Spleen (tissue), 11 donors: ENCODE measurements at regions not wholly inside any gene's neighbourhood (a gene's known extent, or its start where the extent isn't known, plus 50 kb on each side); places are given as distances from the start of the nearest gene placed in this dataset.

Experiments used
- DNase-seq: peaks from one replicate; pipeline ENCODE4 v3.0.0-alpha.2; 2020
- H3K27ac ChIP-seq, 8 donors: fragments of 200-600 bp; sonication (generic) in 7 of 8; 1 replicate in 4 of 8; 2 replicates in 4 of 8; pipeline versions ENCODE4 v1.5.0 to v1.8.0; 2016 to 2021; ENCODE audit warnings: inconsistent platforms in 4 of 8, mild to moderate bottlenecking in 4 of 8, moderate library complexity in 1 of 8
- H3K27me3 ChIP-seq, 7 donors: fragments of 200-600 bp; sonication (generic) in 6 of 7; replicated peaks in 1 of 7; 1 replicate in 4 of 7; 2 replicates in 3 of 7; pipeline versions ENCODE4 v1.5.0 to v1.8.0; 2016 to 2021; ENCODE audit warnings: inconsistent platforms in 3 of 7, mild to moderate bottlenecking in 1 of 7
- H3K36me3 ChIP-seq, 6 donors: fragments of 200-600 bp; sonication (generic) in 5 of 6; 1 replicate in 4 of 6; 2 replicates in 2 of 6; pipeline versions ENCODE4 v1.5.0 to v1.8.0; 2016 to 2021; ENCODE audit warnings: inconsistent platforms in 2 of 6
- H3K4me1 ChIP-seq, 6 donors: fragments of 200-600 bp; sonication (generic) in 5 of 6; 1 replicate in 3 of 6; 2 replicates in 3 of 6; pipeline versions ENCODE4 v1.5.0 to v1.8.0; 2016 to 2021; ENCODE audit warnings: inconsistent platforms in 3 of 6
- H3K4me3 ChIP-seq, 8 donors: fragments of 200-600 bp; sonication (generic) in 7 of 8; 1 replicate in 4 of 8; 2 replicates in 4 of 8; pipeline versions ENCODE4 v1.5.0 to v1.8.0; 2016 to 2021; ENCODE audit warnings: inconsistent platforms in 4 of 8, mild to moderate bottlenecking in 4 of 8, moderate library complexity in 2 of 8
- H3K9me3 ChIP-seq, 8 donors: fragments of 200-600 bp; sonication (generic) in 7 of 8; 1 replicate in 4 of 8; 2 replicates in 4 of 8; pipeline versions ENCODE4 v1.5.0 to v1.8.0; 2016 to 2021; ENCODE audit warnings: inconsistent platforms in 4 of 8
- POLR2A ChIP-seq, 3 donors: fragments of 450-650 bp; IDR thresholded peaks; one replicate each; pipeline ENCODE4 v1.5.1; 2017; ENCODE audit warnings: antibody characterized with exemption in 3 of 3, mild to moderate bottlenecking in 1 of 3
- POLR2AphosphoS5 ChIP-seq, 3 donors: sonication (generic); formaldehyde crosslinking; IDR thresholded peaks; one replicate each; pipeline ENCODE4 v1.5.1; 2017; ENCODE audit warnings: antibody characterized with exemption in 3 of 3
- WGBS, 5 donors: extraction: QIAGEN DNeasy Blood & Tissue Kit in 3 of 5; methylation state at CpG; one replicate each; pipeline versions ENCODE4 v1.1.5 to v1.1.7; 2013 to 2018; 5-methylcytosine and 5-hydroxymethylcytosine counted together
- intact Hi-C: fragments of 100-400 bp; cut with DNase I; formaldehyde crosslinking; loops from one replicate; pipeline ENCODE4 v1.15.0; 2023; ENCODE audit warnings: low total_unique reads
- TF ChIP-seq, protein P1 (sequence below), 11 experiments: fragments of 200-600 bp in 7 of 11; fragments of 450-650 bp in 4 of 11; sonication (generic) in 4 of 11; IDR thresholded peaks in 8 of 11; conservative IDR thresholded peaks in 3 of 11; 1 replicate in 7 of 11; 2 replicates in 4 of 11; pipeline versions ENCODE4 v1.4.0 to v1.8.0; 2016 to 2021; ENCODE audit warnings: antibody characterized with exemption in 11 of 11, inconsistent platforms in 4 of 11, mild to moderate bottlenecking in 1 of 11
- donor health status: healthy with polysubstance abuse.
- donor health status: DM: no; HTN: no; CAD: no; lungs with moderate emphysema.
- donor health status: DM: no; HTN: no; CAD: no.
- donor health status: Bipolar disorder and iron deficiency.
- donor health status: healthy.
- donor health status: DM: no; HTN: no; CAD: no.
- donor health status: DM: yes; HTN: yes; CAD: no.

GRCh38 chr16:25628766-25629165, 63.0 kb upstream of the HS3ST4 start:
- Histone ChIP-seq H3K9me3 (peaks cover 0 to 32% (median 14%) of the 10 kb centered on the region in 8 donors), H3K27ac (no peak overlapping the region), H3K4me3 (no peak overlapping the region), H3K4me1 (no peaks in the 10 kb centered on the region), H3K36me3 (no peaks in the 10 kb centered on the region), H3K27me3 (peaks cover 0 to 4% (median 0%) of the 10 kb centered on the region in 7 donors)
- intact Hi-C loops, result no loop called here
- WGBS, 5 donors, result 81 to 88% (median 85%) methylated on average over 2 of the region's 2 CpGs
- DNase-seq, result no peak
- TF ChIP-seq POLR2A (IDR thresholded peaks at IDR 0.05), result no peak
- TF ChIP-seq POLR2AphosphoS5 (IDR thresholded peaks at IDR 0.05), result no peak
- TF ChIP-seq, protein P1, sequence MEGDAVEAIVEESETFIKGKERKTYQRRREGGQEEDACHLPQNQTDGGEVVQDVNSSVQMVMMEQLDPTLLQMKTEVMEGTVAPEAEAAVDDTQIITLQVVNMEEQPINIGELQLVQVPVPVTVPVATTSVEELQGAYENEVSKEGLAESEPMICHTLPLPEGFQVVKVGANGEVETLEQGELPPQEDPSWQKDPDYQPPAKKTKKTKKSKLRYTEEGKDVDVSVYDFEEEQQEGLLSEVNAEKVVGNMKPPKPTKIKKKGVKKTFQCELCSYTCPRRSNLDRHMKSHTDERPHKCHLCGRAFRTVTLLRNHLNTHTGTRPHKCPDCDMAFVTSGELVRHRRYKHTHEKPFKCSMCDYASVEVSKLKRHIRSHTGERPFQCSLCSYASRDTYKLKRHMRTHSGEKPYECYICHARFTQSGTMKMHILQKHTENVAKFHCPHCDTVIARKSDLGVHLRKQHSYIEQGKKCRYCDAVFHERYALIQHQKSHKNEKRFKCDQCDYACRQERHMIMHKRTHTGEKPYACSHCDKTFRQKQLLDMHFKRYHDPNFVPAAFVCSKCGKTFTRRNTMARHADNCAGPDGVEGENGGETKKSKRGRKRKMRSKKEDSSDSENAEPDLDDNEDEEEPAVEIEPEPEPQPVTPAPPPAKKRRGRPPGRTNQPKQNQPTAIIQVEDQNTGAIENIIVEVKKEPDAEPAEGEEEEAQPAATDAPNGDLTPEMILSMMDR (IDR thresholded peaks at IDR 0.05 in 8 of 11, conservative IDR thresholded peaks at IDR 0.05 in 3 of 11), result no peak

- Histone ChIP-seq H3K4me1 (no peaks in the 10 kb centered on the region), H3K9me3 (peaks cover 0 to 32% (median 14%) of the 10 kb centered on the region in 8 donors), H3K36me3 (no peaks in the 10 kb centered on the region), H3K27ac (no peak overlapping the region), H3K27me3 (no peaks in the 10 kb centered on the region), H3K4me3 (no peak overlapping the region)
- intact Hi-C loops, result no loop called here
- TF ChIP-seq POLR2A (IDR thresholded peaks at IDR 0.05) (no peak), POLR2AphosphoS5 (IDR thresholded peaks at IDR 0.05) (no peak)
- TF ChIP-seq, protein P1 (IDR thresholded peaks at IDR 0.05 in 8 of 11, conservative IDR thresholded peaks at IDR 0.05 in 3 of 11), result no peak
- whole genome bisulfite sequencing, 5 donors, result 57 to 70% (median 67%) methylated on average over 3 of the region's 3 CpGs
- no peak for DNase-seq
Measured at GRCh38 chr16:25627641-25628040, 64.1 kb upstream of the HS3ST4 start.

DNA sequence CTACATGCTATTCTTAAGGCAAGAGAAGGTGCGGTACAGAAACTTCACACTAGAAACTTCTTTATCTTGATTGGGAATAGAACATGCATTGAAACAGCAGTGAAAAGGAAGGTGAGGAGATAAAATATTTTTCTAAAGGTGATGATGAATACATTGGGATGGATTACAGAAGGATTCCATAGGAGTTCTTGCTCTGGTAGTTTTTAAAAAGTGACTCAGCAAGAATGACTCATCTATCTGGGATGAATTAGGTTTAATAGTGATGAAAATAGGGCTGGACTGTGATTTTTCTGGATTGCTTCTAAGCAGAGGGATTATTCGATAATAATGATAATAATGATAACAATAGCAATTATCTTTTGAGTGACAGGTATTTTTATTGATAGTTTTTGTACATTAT, 65.6 kb upstream of the HS3ST4 start:
- TF ChIP-seq, protein P1 (IDR thresholded peaks at IDR 0.05 in 8 of 11, conservative IDR thresholded peaks at IDR 0.05 in 3 of 11), result no peak
- TF ChIP-seq POLR2A (IDR thresholded peaks at IDR 0.05) (no peak), POLR2AphosphoS5 (IDR thresholded peaks at IDR 0.05) (no peak)
- no peak overlapping the region for H3K4me3 ChIP-seq
- no peak overlapping the region for H3K27ac ChIP-seq
- intact Hi-C loops, result no loop called here
- no peaks in the 10 kb centered on the region for H3K4me1 ChIP-seq
- WGBS, 5 donors, result 78 to 89% (median 85%) methylated on average over 2 of the region's 2 CpGs
- DNase-seq, result no peak
- no peaks in the 10 kb centered on the region for H3K36me3 ChIP-seq
- H3K9me3 ChIP-seq, result peaks cover 0 to 27% (median 14%) of the 10 kb centered on the region in 8 donors
- H3K27me3 ChIP-seq, result no peaks in the 10 kb centered on the region

DNA sequence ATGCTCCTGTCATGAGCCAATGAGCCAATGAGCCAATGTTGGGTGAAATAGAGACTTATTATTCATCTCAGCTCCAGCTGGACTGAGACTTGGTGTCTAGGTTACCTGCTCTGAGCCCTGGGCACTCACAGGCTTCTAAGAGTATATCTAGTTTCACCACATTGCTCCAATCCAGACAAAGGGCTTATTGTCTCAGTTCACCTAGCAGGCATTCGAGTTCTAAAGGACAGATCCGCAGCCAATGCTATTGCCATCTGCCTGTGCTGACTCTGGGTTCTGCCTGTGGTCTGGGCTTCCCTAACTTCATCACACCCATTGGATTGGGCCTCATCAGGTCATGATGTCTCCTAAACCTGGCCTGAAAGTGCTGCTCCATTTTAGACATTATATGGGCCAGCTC, 66.1 kb upstream of the HS3ST4 start:
- TF ChIP-seq, protein P1 (IDR thresholded peaks at IDR 0.05 in 8 of 11, conservative IDR thresholded peaks at IDR 0.05 in 3 of 11), result no peak
- TF ChIP-seq POLR2AphosphoS5 (IDR thresholded peaks at IDR 0.05) (no peak), POLR2A (IDR thresholded peaks at IDR 0.05) (no peak)
- Histone ChIP-seq H3K9me3 (peaks cover 0 to 27% (median 14%) of the 10 kb centered on the region in 8 donors), H3K36me3 (no peaks in the 10 kb centered on the region), H3K27ac (no peak overlapping the region), H3K4me3 (no peak overlapping the region), H3K27me3 (no peaks in the 10 kb centered on the region), H3K4me1 (no peaks in the 10 kb centered on the region)
- DNase-seq, result no peak
- 77 to 97% (median 79%) methylated on average over 2 of the region's 2 CpGs for WGBS, 5 donors
- intact Hi-C loops, result no loop called here
